Activated T-helper 9 cell treated with anti-CD3 and anti-CD28 coated beads, Interleukin-2, amount 50 U/mL, for 16 hours (primary cell): ENCODE measurements at regions not wholly inside any gene's neighbourhood (a gene's known extent, or its start where the extent isn't known, plus 50 kb on each side); places are given as distances from the start of the nearest gene placed in this dataset.

Experiments
- DNase-seq: peaks from one replicate; pipeline ENCODE4 v3.0.0-alpha.2; 2020; ENCODE audit warnings: low read depth

- DNase-seq, result no peak
Measured at GRCh38 chr10:78481842-78482241, 448.2 kb downstream of the RPS24 start.

- no peak for DNase-seq
Measured at GRCh38 chr10:78483641-78484040, 450.0 kb downstream of the RPS24 start.

- no peak for DNase-seq
Measured at GRCh38 chr10:78489034-78489433, 455.4 kb downstream of the RPS24 start.

- no peak for DNase-seq
Measured at GRCh38 chr10:78491812-78492211, 458.1 kb downstream of the RPS24 start.

GRCh38 chr10:78492424-78492823 lies 458.8 kb downstream of the RPS24 start:
- no peak for DNase-seq

GRCh38 chr10:78494179-78494578 lies 460.5 kb downstream of the RPS24 start:
- no peak for DNase-seq

- DNase-seq, result no peak
Measured at GRCh38 chr10:78502210-78502936, 468.7 kb downstream of the RPS24 start.

GRCh38 chr10:78504181-78504580 lies 470.5 kb downstream of the RPS24 start:
- DNase-seq, result no peak

- DNase-seq, result no peak
Measured at GRCh38 chr10:78505657-78506056, 472.0 kb downstream of the RPS24 start.

GRCh38 chr10:78506614-78507013 lies 473.0 kb downstream of the RPS24 start:
- no peak for DNase-seq

GRCh38 chr10:78507510-78508160 lies 474.0 kb downstream of the RPS24 start:
- no peak for DNase-seq

- no peak for DNase-seq
Measured at GRCh38 chr10:78508955-78509748, 475.5 kb downstream of the RPS24 start.

- no peak for DNase-seq
Measured at GRCh38 chr10:78510566-78511323, 477.1 kb downstream of the RPS24 start.

GRCh38 chr10:78511324-78512204 lies 477.9 kb downstream of the RPS24 start:
- DNase-seq, result no peak

- DNase-seq, result no peak
Measured at GRCh38 chr10:78512205-78512550, 478.5 kb downstream of the RPS24 start.

GRCh38 chr10:78513330-78513729 lies 479.7 kb downstream of the RPS24 start:
- DNase-seq, result no peak

- no peak for DNase-seq
Measured at GRCh38 chr10:78513986-78514385, 480.3 kb downstream of the RPS24 start.

- DNase-seq, result no peak
Measured at GRCh38 chr10:78514459-78514858, 480.8 kb downstream of the RPS24 start.

GRCh38 chr10:78515038-78515872 lies 481.6 kb downstream of the RPS24 start:
- no peak for DNase-seq

- DNase-seq, result no peak
Measured at GRCh38 chr10:78515873-78516153, 482.1 kb downstream of the RPS24 start.

GRCh38 chr10:78516236-78516635 lies 482.6 kb downstream of the RPS24 start:
- no peak for DNase-seq
